PC-9 (cell line): ENCODE measurements at regions not wholly inside any gene's neighbourhood (a gene's known extent, or its start where the extent isn't known, plus 50 kb on each side); places are given as distances from the start of the nearest gene placed in this dataset.

Experiments used
- CTCF ChIP-seq: fragments of 200-600 bp; sonication (generic); conservative IDR thresholded peaks from 2 replicates; pipeline ENCODE4 v1.6.1; 2017; ENCODE audit warnings: mixed run types, antibody characterized with exemption, mild to moderate bottlenecking, moderate library complexity
- EZH2 ChIP-seq: fragments of 200-600 bp; sonication (generic); IDR thresholded peaks from 2 replicates; pipeline ENCODE4 v1.8.0; 2017; ENCODE audit warnings: antibody characterized with exemption, low read depth

GRCh38 chr1:89472253-89472652 lies 52.4 kb upstream of the LRRC8B start:
- TF ChIP-seq EZH2 = no peak
- TF ChIP-seq CTCF = no peak
